DMS53 treated with DMSO at 0.1 percent for 48 hours (cell line): ENCODE measurements at regions not wholly inside any gene's neighbourhood (a gene's known extent, or its start where the extent isn't known, plus 50 kb on each side); places are given as distances from the start of the nearest gene placed in this dataset.

Experiments
- DNase-seq: peaks from one replicate; lab custom pipeline; 2025; ENCODE audit not compliant: unreplicated experiment; lab: John Stamatoyannopoulos, UW

- no peak for DNase-seq
Measured at GRCh38 chr5:125196481-125197111, 450.2 kb upstream of the ZNF608 start.

- no peak for DNase-seq
Measured at GRCh38 chr5:125197321-125197720, 450.9 kb upstream of the ZNF608 start.

GRCh38 chr5:125198270-125198974 is 452.0 kb upstream of the ZNF608 start:
- DNase-seq, result peak; percentile 45

- no peak for DNase-seq
Measured at GRCh38 chr5:125199373-125199772, 452.9 kb upstream of the ZNF608 start.

GRCh38 chr5:125199968-125200865 is 453.8 kb upstream of the ZNF608 start:
- no peak for DNase-seq

- no peak for DNase-seq
Measured at GRCh38 chr5:125200866-125201373, 454.5 kb upstream of the ZNF608 start.

- no peak for DNase-seq
Measured at GRCh38 chr5:125201446-125202052, 455.1 kb upstream of the ZNF608 start.

- DNase-seq, result no peak
Measured at GRCh38 chr5:125202353-125202752, 455.9 kb upstream of the ZNF608 start.

- DNase-seq, result no peak
Measured at GRCh38 chr5:125202871-125203438, 456.5 kb upstream of the ZNF608 start.

- no peak for DNase-seq
Measured at GRCh38 chr5:125203912-125204311, 457.5 kb upstream of the ZNF608 start.

GRCh38 chr5:125205601-125206225 is 459.3 kb upstream of the ZNF608 start:
- no peak for DNase-seq

GRCh38 chr5:125207856-125208255 is 461.4 kb upstream of the ZNF608 start:
- DNase-seq, result no peak

- DNase-seq, result no peak
Measured at GRCh38 chr5:125209650-125210049, 463.2 kb upstream of the ZNF608 start.

- no peak for DNase-seq
Measured at GRCh38 chr5:125210242-125210947, 464.0 kb upstream of the ZNF608 start.

- DNase-seq, result no peak
Measured at GRCh38 chr5:125214080-125214479, 467.6 kb upstream of the ZNF608 start.

GRCh38 chr5:125215593-125215992 is 469.2 kb upstream of the ZNF608 start:
- DNase-seq, result no peak

- DNase-seq, result no peak
Measured at GRCh38 chr5:125219710-125220109, 473.3 kb upstream of the ZNF608 start.

GRCh38 chr5:125220284-125220683 is 473.8 kb upstream of the ZNF608 start:
- no peak for DNase-seq

- DNase-seq, result no peak
Measured at GRCh38 chr5:125222597-125223240, 476.3 kb upstream of the ZNF608 start.
